ENCODE measurements at regions not wholly inside any gene's neighbourhood (a gene's known extent, or its start where the extent isn't known, plus 50 kb on each side); places are given as distances from the start of the nearest gene placed in this dataset.

GRCh38 chr3:24802614-24803013, 308.0 kb upstream of the THRB start:
- no peak for TF ChIP-seq CTCF (IDR thresholded peaks at IDR 0.05; ENCODE audit: insufficient read depth, low read length, poor library complexity, severe bottlenecking)

GRCh38 chr3:24804095-24804494, 309.4 kb upstream of the THRB start:
- H3K4me3 ChIP-seq (ENCODE audit: low read depth, low read length): no peak overlapping the region
- H3K36me3 ChIP-seq (ENCODE audit: control insufficient read depth, insufficient read depth, low read length): no peaks in the 10 kb centered on the region
- H3K27me3 ChIP-seq (ENCODE audit: control insufficient read depth, insufficient read depth, low read length): no peaks in the 10 kb centered on the region
- DNase-seq (ENCODE audit: low read depth): no peak
- no peak for TF ChIP-seq CTCF (IDR thresholded peaks at IDR 0.05; ENCODE audit: insufficient read depth, low read length, poor library complexity, severe bottlenecking)

More at GRCh38 chr3:24802614-24803013, 308.0 kb upstream of the THRB start:
- Histone ChIP-seq H3K27me3 (ENCODE audit: control insufficient read depth, insufficient read depth, low read length) (no peaks in the 10 kb centered on the region), H3K36me3 (ENCODE audit: control insufficient read depth, insufficient read depth, low read length) (no peaks in the 10 kb centered on the region), H3K4me3 (ENCODE audit: low read depth, low read length) (no peak overlapping the region)
- DNase-seq (ENCODE audit: low read depth): no peak

- DNase-seq (ENCODE audit: low read depth): no peak
- no peaks in the 10 kb centered on the region for H3K27me3 ChIP-seq (ENCODE audit: control insufficient read depth, insufficient read depth, low read length)
- no peaks in the 10 kb centered on the region for H3K36me3 ChIP-seq (ENCODE audit: control insufficient read depth, insufficient read depth, low read length)
- TF ChIP-seq CTCF (IDR thresholded peaks at IDR 0.05; ENCODE audit: insufficient read depth, low read length, poor library complexity, severe bottlenecking): no peak
- no peak overlapping the region for H3K4me3 ChIP-seq (ENCODE audit: low read depth, low read length)
Observed at GRCh38 chr3:24810881-24811280, 316.2 kb upstream of the THRB start.

- Histone ChIP-seq H3K36me3 (ENCODE audit: control insufficient read depth, insufficient read depth, low read length) (no peaks in the 10 kb centered on the region), H3K4me3 (ENCODE audit: low read depth, low read length) (no peak overlapping the region), H3K27me3 (ENCODE audit: control insufficient read depth, insufficient read depth, low read length) (no peaks in the 10 kb centered on the region)
- DNase-seq (ENCODE audit: low read depth): no peak
- no peak for TF ChIP-seq CTCF (IDR thresholded peaks at IDR 0.05; ENCODE audit: insufficient read depth, low read length, poor library complexity, severe bottlenecking)
Observed at GRCh38 chr3:24812116-24812515, 317.5 kb upstream of the THRB start.

GRCh38 chr3:24818055-24818454, 323.4 kb upstream of the THRB start:
- Histone ChIP-seq H3K36me3 (ENCODE audit: control insufficient read depth, insufficient read depth, low read length) (no peaks in the 10 kb centered on the region), H3K27me3 (ENCODE audit: control insufficient read depth, insufficient read depth, low read length) (no peaks in the 10 kb centered on the region), H3K4me3 (ENCODE audit: low read depth, low read length) (no peak overlapping the region)
- no peak for DNase-seq (ENCODE audit: low read depth)
- no peak for TF ChIP-seq CTCF (IDR thresholded peaks at IDR 0.05; ENCODE audit: insufficient read depth, low read length, poor library complexity, severe bottlenecking)

- DNase-seq (ENCODE audit: low read depth): no peak
- Histone ChIP-seq H3K36me3 (ENCODE audit: control insufficient read depth, insufficient read depth, low read length) (no peaks in the 10 kb centered on the region), H3K27me3 (ENCODE audit: control insufficient read depth, insufficient read depth, low read length) (peaks cover 21% of the 10 kb centered on the region), H3K4me3 (ENCODE audit: low read depth, low read length) (no peak overlapping the region)
- no peak for TF ChIP-seq CTCF (IDR thresholded peaks at IDR 0.05; ENCODE audit: insufficient read depth, low read length, poor library complexity, severe bottlenecking)
Observed at GRCh38 chr3:24828011-24828410, 333.4 kb upstream of the THRB start.
